H1 (cell line): ENCODE measurements at regions not wholly inside any gene's neighbourhood (a gene's known extent, or its start where the extent isn't known, plus 50 kb on each side); places are given as distances from the start of the nearest gene placed in this dataset.

ENCODE experiments used
- ATF2 ChIP-seq: IDR thresholded peaks from 2 replicates; pipeline ENCODE4 v1.6.1; 2012; ENCODE audit warnings: low read length, inconsistent platforms
- EGR1 ChIP-seq: IDR thresholded peaks from 2 replicates; pipeline ENCODE4 v1.6.1; 2011; ENCODE audit warnings: low read depth, low read length, borderline replicate concordance
- TF ChIP-seq, protein P1 (sequence below), 3 experiments: IDR thresholded peaks; 1 replicate in 2 of 3; 2 replicates in 1 of 3; pipeline versions ENCODE4 v1.5.1 to v1.6.1; 2011; ENCODE audit warnings: low read length in 3 of 3, mild to moderate bottlenecking in 3 of 3, inconsistent platforms in 2 of 3, low read depth in 1 of 3, moderate library complexity in 1 of 3; ENCODE audit not compliant: insufficient read depth in 1 of 3; ENCODE audit errors: control extremely low read depth in 1 of 3

- TF ChIP-seq, protein P1, sequence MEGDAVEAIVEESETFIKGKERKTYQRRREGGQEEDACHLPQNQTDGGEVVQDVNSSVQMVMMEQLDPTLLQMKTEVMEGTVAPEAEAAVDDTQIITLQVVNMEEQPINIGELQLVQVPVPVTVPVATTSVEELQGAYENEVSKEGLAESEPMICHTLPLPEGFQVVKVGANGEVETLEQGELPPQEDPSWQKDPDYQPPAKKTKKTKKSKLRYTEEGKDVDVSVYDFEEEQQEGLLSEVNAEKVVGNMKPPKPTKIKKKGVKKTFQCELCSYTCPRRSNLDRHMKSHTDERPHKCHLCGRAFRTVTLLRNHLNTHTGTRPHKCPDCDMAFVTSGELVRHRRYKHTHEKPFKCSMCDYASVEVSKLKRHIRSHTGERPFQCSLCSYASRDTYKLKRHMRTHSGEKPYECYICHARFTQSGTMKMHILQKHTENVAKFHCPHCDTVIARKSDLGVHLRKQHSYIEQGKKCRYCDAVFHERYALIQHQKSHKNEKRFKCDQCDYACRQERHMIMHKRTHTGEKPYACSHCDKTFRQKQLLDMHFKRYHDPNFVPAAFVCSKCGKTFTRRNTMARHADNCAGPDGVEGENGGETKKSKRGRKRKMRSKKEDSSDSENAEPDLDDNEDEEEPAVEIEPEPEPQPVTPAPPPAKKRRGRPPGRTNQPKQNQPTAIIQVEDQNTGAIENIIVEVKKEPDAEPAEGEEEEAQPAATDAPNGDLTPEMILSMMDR (IDR thresholded peaks at IDR 0.05; ENCODE audit: control extremely low read depth in 1 of 3, insufficient read depth in 1 of 3, low read depth in 1 of 3, low read length in 3 of 3): no peak
- TF ChIP-seq ATF2: no peak
- no peak for TF ChIP-seq EGR1
These were observed 126.7 kb upstream of the SLC44A3 start (continued) for GRCh38 chr1:94693435-94693834.
